SK-N-SH treated with all-trans-retinoic acid at 6 μM for 48 hours (cell line): ENCODE measurements at regions not wholly inside any gene's neighbourhood (a gene's known extent, or its start where the extent isn't known, plus 50 kb on each side); places are given as distances from the start of the nearest gene placed in this dataset.
"Not testable (repeated sequence)": the region's sequence is repeated elsewhere in the genome, so short reads cannot be mapped to it uniquely, and the experiment has no call there.

Source experiments
- ATAC-seq: fragments of 200-7000 bp; cut with Tn5 transposase; 3 replicates; pipeline ENCODE4 v1.9.1; 2020; ENCODE audit warnings: mild to moderate bottlenecking, moderate library complexity
- ARNTL ChIP-seq: fragments of 450-650 bp; formaldehyde crosslinking; IDR thresholded peaks from 2 replicates; pipeline ENCODE4 v1.5.0; 2020; ENCODE audit warnings: low read depth, mild to moderate bottlenecking, moderate library complexity, borderline replicate concordance
- CREB5 ChIP-seq: fragments of 250-450 bp; sonication (Bioruptor Pico); IDR thresholded peaks from 2 replicates; pipeline ENCODE4 v1.5.1; 2020; ENCODE audit warnings: low read depth, mild to moderate bottlenecking, moderate library complexity
- CSDC2 ChIP-seq: fragments of 250-450 bp; sonication (Bioruptor Pico); IDR thresholded peaks from 2 replicates; pipeline ENCODE4 v1.5.0; 2020; ENCODE audit warnings: mild to moderate bottlenecking, moderate library complexity
- ESRRG ChIP-seq: fragments of 250-450 bp; sonication (Bioruptor Pico); IDR thresholded peaks from 2 replicates; pipeline ENCODE4 v1.6.1; 2021; ENCODE audit warnings: mild to moderate bottlenecking
- GLIS3 ChIP-seq: fragments of 250-450 bp; sonication (Bioruptor Pico); IDR thresholded peaks from 2 replicates; pipeline ENCODE4 v1.5.0; 2020; ENCODE audit warnings: mild to moderate bottlenecking, moderate library complexity
- ISL1 ChIP-seq: fragments of 250-450 bp; sonication (Bioruptor Pico); IDR thresholded peaks from 2 replicates; pipeline ENCODE4 v2.1.2; 2022; ENCODE audit warnings: mild to moderate bottlenecking, moderate library complexity
- OSR1 ChIP-seq: fragments of 250-450 bp; sonication (Bioruptor Pico); IDR thresholded peaks from 2 replicates; pipeline ENCODE4 v1.8.0; 2022; ENCODE audit warnings: moderate library complexity, mild to moderate bottlenecking, inconsistent platforms
- PATZ1 ChIP-seq: fragments of 250-450 bp; sonication (Bioruptor Pico); IDR thresholded peaks from 2 replicates; pipeline ENCODE4 v1.8.0; 2020; ENCODE audit warnings: mild to moderate bottlenecking, moderate library complexity, borderline replicate concordance
- POU6F1 ChIP-seq: fragments of 250-450 bp; sonication (Bioruptor Pico); IDR thresholded peaks from 2 replicates; pipeline ENCODE4 v1.8.0; 2021; ENCODE audit warnings: low read depth, mild to moderate bottlenecking, moderate library complexity, borderline replicate concordance
- PPARA ChIP-seq: fragments of 250-450 bp; sonication (Bioruptor Pico); IDR thresholded peaks from 2 replicates; pipeline ENCODE4 v1.5.0; 2020; ENCODE audit warnings: mild to moderate bottlenecking, borderline replicate concordance
- RARB ChIP-seq: fragments of 250-450 bp; sonication (Bioruptor Pico); IDR thresholded peaks from 2 replicates; pipeline ENCODE4 v1.8.0; 2021; ENCODE audit warnings: mild to moderate bottlenecking, moderate library complexity
- TOX ChIP-seq: fragments of 250-450 bp; sonication (Bioruptor Pico); IDR thresholded peaks from 2 replicates; pipeline ENCODE4 v1.8.0; 2021; ENCODE audit warnings: mild to moderate bottlenecking, moderate library complexity, borderline replicate concordance
- TSHZ2 ChIP-seq: fragments of 250-450 bp; sonication (Bioruptor Pico); IDR thresholded peaks from 2 replicates; pipeline ENCODE4 v1.5.0; 2020; ENCODE audit warnings: mild to moderate bottlenecking, moderate library complexity
- ZFP30 ChIP-seq: fragments of 450-650 bp; formaldehyde crosslinking; IDR thresholded peaks from 2 replicates; pipeline ENCODE4 v1.5.0; 2022; ENCODE audit warnings: mild to moderate bottlenecking, moderate library complexity
- ZNF565 ChIP-seq: fragments of 450-650 bp; formaldehyde crosslinking; conservative IDR thresholded peaks from 2 replicates; pipeline ENCODE4 v1.5.0; 2020; ENCODE audit warnings: low read depth, mild to moderate bottlenecking, moderate library complexity
- ZNF70 ChIP-seq: fragments of 450-650 bp; formaldehyde crosslinking; IDR thresholded peaks from 2 replicates; pipeline ENCODE4 v1.5.0; 2020; ENCODE audit warnings: mild to moderate bottlenecking, moderate library complexity
- ZNF8 ChIP-seq: fragments of 450-650 bp; formaldehyde crosslinking; IDR thresholded peaks from 2 replicates; pipeline ENCODE4 v1.5.0; 2020; ENCODE audit warnings: mild to moderate bottlenecking, moderate library complexity
- TF ChIP-seq, protein P1 (sequence below): fragments of 250-450 bp; sonication (Bioruptor Pico); IDR thresholded peaks from 2 replicates; pipeline ENCODE4 v1.5.1; 2021; ENCODE audit warnings: mild to moderate bottlenecking, moderate library complexity

- TF ChIP-seq, protein P1, sequence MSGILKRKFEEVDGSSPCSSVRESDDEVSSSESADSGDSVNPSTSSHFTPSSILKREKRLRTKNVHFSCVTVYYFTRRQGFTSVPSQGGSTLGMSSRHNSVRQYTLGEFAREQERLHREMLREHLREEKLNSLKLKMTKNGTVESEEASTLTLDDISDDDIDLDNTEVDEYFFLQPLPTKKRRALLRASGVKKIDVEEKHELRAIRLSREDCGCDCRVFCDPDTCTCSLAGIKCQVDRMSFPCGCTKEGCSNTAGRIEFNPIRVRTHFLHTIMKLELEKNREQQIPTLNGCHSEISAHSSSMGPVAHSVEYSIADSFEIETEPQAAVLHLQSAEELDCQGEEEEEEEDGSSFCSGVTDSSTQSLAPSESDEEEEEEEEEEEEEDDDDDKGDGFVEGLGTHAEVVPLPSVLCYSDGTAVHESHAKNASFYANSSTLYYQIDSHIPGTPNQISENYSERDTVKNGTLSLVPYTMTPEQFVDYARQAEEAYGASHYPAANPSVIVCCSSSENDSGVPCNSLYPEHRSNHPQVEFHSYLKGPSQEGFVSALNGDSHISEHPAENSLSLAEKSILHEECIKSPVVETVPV: no peak
Observed at GRCh38 chr21:18550361-18550760, 146.8 kb upstream of the TMPRSS15 start (continued).

DNA sequence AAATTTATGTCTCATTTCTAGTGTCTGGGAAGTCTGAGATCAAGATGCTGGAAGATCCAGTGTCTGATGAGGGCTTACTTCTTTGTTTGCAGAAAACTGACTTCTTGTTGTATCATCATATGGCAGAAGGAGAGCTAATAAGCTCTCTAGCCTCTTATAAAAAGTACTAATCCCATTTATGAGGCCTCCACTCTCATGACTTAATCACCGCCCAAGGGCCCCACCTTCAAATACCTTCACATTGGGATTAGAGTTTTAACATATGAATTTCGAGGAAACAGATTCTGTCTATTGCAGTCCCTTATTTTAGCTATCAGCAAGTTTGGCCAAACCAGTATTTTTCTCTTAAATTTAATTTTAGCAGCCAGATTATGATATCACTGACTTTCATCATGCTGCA is 150.2 kb upstream of the TMPRSS15 start:
- ATAC-seq: no peak
- no peak for TF ChIP-seq ARNTL (CRISPR knock-in tag)
- no peak for TF ChIP-seq CREB5 (CRISPR knock-in tag)
- TF ChIP-seq ZFP30 (CRISPR knock-in tag): no peak
- no peak for TF ChIP-seq PPARA
- TF ChIP-seq POU6F1: no peak
- TF ChIP-seq ESRRG (CRISPR knock-in tag): no peak
- no peak for TF ChIP-seq CSDC2 (CRISPR knock-in tag)
- no peak for TF ChIP-seq ZNF70 (CRISPR knock-in tag)
- TF ChIP-seq PATZ1 (CRISPR knock-in tag): no peak
- TF ChIP-seq ISL1 (CRISPR knock-in tag): no peak
- TF ChIP-seq TOX (CRISPR knock-in tag): no peak
- TF ChIP-seq, protein P1: no peak
- no peak for TF ChIP-seq ZNF565
- no peak for TF ChIP-seq GLIS3 (CRISPR knock-in tag)
- no peak for TF ChIP-seq TSHZ2 (CRISPR knock-in tag)

DNA sequence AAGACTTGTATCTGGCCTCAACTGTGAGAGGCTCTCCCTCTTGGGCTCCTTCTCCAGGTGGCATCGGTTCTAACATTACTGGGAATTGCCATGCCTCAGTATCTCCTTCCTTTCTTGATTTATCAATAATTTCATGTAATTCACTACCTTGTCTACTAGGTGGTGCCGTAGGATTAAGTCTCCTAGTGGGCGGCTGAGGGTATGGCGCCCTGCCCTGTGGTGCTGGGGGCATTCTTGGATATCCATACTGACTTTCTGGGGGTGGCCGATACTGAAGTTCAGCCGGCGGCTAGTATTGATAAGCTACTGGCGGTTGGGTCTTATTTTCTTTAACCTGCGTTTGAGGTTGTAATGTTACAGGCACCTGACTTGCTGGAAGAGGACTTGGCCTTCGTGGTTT is 164.2 kb upstream of the TMPRSS15 start:
- ATAC-seq: not testable (repeated sequence)

GRCh38 chr21:18588001-18588662 is 184.5 kb upstream of the TMPRSS15 start:
- ATAC-seq: no peak
- TF ChIP-seq ZNF565 (no peak), ZNF8 (CRISPR knock-in tag) (no peak), CREB5 (CRISPR knock-in tag) (no peak), GLIS3 (CRISPR knock-in tag) (no peak), ARNTL (CRISPR knock-in tag) (no peak), POU6F1 (no peak), TOX (CRISPR knock-in tag) (no peak), ZFP30 (CRISPR knock-in tag) (no peak), TSHZ2 (CRISPR knock-in tag) (no peak), RARB (CRISPR knock-in tag) (no peak), OSR1 (CRISPR knock-in tag) (no peak)
